H7 (cell line): ENCODE measurements at regions not wholly inside any gene's neighbourhood (a gene's known extent, or its start where the extent isn't known, plus 50 kb on each side); places are given as distances from the start of the nearest gene placed in this dataset.
"Not testable (repeated sequence)": the region's sequence is repeated elsewhere in the genome, so short reads cannot be mapped to it uniquely, and the experiment has no call there.

Source experiments
- DNase-seq: peaks from one replicate; pipeline ENCODE4 v3.0.0; 2012
- H3K27me3 ChIP-seq: 2 replicates; pipeline ENCODE4 v1.6.0; 2011; ENCODE audit warnings: mild to moderate bottlenecking, low read length; ENCODE audit not compliant: control insufficient read depth, insufficient read depth
- H3K36me3 ChIP-seq: replicated peaks from 2 replicates; pipeline ENCODE4 v1.5.1; 2011; ENCODE audit warnings: low read length; ENCODE audit not compliant: control insufficient read depth, insufficient read depth
- H3K4me3 ChIP-seq: 2 replicates; pipeline ENCODE4 v1.5.1; 2011; ENCODE audit warnings: low read depth, mild to moderate bottlenecking, control low read depth, low read length, moderate library complexity; ENCODE audit not compliant: insufficient read depth

GRCh38 chr11:129503646-129504045 lies 128.0 kb downstream of the BARX2 start:
- DNase-seq = no peak
- H3K36me3 ChIP-seq = no peaks in the 10 kb centered on the region
- H3K27me3 ChIP-seq = no peaks in the 10 kb centered on the region

GRCh38 chr11:129505266-129505665 lies 129.6 kb downstream of the BARX2 start:
- DNase-seq = no peak
- no peaks in the 10 kb centered on the region for H3K36me3 ChIP-seq
- H3K27me3 ChIP-seq = no peaks in the 10 kb centered on the region
- no peak overlapping the region for H3K4me3 ChIP-seq

More at GRCh38 chr11:129503646-129504045, 128.0 kb downstream of the BARX2 start:
- H3K4me3 ChIP-seq = no peak overlapping the region

DNA sequence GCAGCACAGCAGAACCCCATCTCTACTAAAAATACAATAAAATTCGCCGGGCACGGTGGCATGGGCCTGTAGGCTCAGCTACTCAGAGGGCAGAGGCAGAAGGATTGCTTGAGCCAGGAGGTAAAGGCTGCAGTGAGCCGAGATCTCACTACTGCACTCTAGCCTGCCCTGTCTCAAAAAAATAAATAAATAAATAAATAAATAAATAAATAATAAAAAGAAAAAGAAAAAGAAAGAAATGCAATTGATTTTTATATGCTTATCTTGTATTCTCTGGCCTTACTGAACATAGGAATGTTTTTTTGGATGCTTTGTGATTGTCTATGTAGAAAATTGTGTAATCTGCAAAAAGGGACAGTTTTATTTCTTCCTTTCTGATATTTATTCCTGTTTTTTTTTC lies 132.5 kb downstream of the BARX2 start:
- no peak overlapping the region for H3K4me3 ChIP-seq
- no peaks in the 10 kb centered on the region for H3K36me3 ChIP-seq
- H3K27me3 ChIP-seq = no peaks in the 10 kb centered on the region
- DNase-seq = no peak

DNA sequence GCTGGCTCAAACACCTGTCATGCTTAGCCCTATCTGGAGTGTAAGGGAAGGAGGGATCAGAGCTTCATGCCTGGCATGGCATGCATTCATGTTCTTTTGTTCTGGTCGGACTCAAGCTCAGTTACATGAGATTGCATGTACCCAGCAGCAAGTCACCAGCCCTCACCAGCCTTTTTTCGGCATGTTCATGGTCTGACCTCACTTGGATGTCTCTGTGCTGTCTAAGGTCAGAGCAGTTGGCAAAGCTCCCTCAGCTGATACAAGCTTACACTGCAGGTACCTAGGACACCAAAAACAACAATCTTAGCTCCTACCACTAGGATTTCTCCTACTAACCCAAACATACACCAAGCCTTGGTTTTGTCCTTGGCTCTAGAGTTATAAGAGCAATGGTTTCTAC lies 152.6 kb downstream of the BARX2 start:
- no peak for DNase-seq
- H3K4me3 ChIP-seq = no peak overlapping the region
- H3K27me3 ChIP-seq = no peaks in the 10 kb centered on the region
- H3K36me3 ChIP-seq = no peaks in the 10 kb centered on the region

DNA sequence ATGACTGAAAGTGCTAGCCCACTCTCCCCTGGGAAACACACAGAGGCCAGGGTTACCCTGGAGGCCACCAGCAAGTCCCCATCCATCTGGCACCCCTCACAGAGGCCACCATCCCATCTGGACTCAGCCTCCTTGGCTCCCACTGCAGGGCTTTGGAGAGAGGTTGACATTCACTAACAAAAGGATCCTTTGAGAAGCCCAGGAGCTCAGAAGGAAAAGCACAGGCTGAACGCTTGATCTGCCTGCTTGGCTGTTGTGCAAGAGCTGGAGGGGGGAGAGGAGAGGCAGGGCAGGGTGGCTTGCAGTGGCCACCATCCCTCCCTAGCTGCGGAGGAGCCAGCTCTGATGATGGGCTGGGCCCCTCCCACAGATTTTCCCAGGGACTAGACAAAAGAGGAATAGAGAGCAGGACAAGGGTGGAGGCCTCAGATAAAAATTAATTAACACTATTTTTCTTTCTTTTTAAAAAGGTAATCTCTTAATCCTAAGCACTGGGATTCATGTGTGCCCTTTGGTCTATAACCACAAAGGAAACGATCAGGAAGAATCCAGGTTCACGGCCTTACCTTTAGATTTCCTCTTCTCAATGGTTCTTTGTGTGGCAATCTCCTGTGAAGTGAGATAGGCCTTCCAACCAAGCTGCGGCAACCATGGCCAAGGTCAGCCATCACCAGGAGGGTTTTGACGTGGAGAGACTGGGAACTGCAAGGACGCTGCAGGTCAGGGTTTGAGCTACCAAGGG lies 154.7 kb downstream of the BARX2 start:
- no peak for DNase-seq
- Histone ChIP-seq H3K27me3 (no peaks in the 10 kb centered on the region), H3K4me3 (no peak overlapping the region), H3K36me3 (no peaks in the 10 kb centered on the region)

GRCh38 chr11:129533395-129533794 lies 157.7 kb downstream of the BARX2 start:
- no peaks in the 10 kb centered on the region for H3K36me3 ChIP-seq
- no peak overlapping the region for H3K4me3 ChIP-seq
- no peaks in the 10 kb centered on the region for H3K27me3 ChIP-seq
- DNase-seq = no peak

DNA sequence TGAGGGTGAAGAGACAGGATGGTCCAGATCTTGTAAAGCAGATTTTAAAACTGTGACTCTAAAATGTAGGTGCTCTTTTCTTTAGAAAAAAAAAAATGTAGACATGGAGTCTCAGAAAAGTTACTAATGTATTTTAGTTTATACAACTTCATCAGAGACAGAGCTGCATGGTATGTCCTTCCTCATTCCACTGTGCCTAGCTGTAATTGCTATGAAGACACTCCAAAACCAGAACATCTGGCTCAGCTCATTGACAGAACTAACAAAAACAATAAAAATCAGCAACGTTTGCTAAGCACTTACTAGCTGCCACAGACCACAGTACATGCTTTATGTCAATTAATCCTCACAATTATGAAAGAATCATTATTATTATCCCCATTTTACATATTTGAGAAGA lies 160.7 kb downstream of the BARX2 start:
- no peak overlapping the region for H3K4me3 ChIP-seq
- H3K27me3 ChIP-seq = no peaks in the 10 kb centered on the region
- no peak for DNase-seq
- H3K36me3 ChIP-seq = no peaks in the 10 kb centered on the region

- Histone ChIP-seq H3K36me3 (no peaks in the 10 kb centered on the region), H3K27me3 (no peaks in the 10 kb centered on the region), H3K4me3 (no peak overlapping the region)
- no peak for DNase-seq
These were observed 162.7 kb downstream of the BARX2 start for GRCh38 chr11:129538323-129538722.

- no peak for DNase-seq
These were observed 168.1 kb downstream of the BARX2 start for GRCh38 chr11:129543515-129544290.

GRCh38 chr11:129544691-129545090 lies 169.0 kb downstream of the BARX2 start:
- Histone ChIP-seq H3K27me3 (no peaks in the 10 kb centered on the region), H3K4me3 (no peak overlapping the region), H3K36me3 (no peaks in the 10 kb centered on the region)
- DNase-seq = no peak

More at GRCh38 chr11:129543515-129544290, 168.1 kb downstream of the BARX2 start:
- Histone ChIP-seq H3K27me3 (no peaks in the 10 kb centered on the region), H3K4me3 (no peak overlapping the region), H3K36me3 (no peaks in the 10 kb centered on the region)

GRCh38 chr11:129546266-129546665 lies 170.6 kb downstream of the BARX2 start:
- no peak for DNase-seq
- H3K27me3 ChIP-seq = no peaks in the 10 kb centered on the region
- H3K4me3 ChIP-seq = no peak overlapping the region
- H3K36me3 ChIP-seq = no peaks in the 10 kb centered on the region

- Histone ChIP-seq H3K4me3 (no peak overlapping the region), H3K36me3 (no peaks in the 10 kb centered on the region), H3K27me3 (no peaks in the 10 kb centered on the region)
- DNase-seq = no peak
These were observed 181.8 kb downstream of the BARX2 start for GRCh38 chr11:129557421-129557820.

DNA sequence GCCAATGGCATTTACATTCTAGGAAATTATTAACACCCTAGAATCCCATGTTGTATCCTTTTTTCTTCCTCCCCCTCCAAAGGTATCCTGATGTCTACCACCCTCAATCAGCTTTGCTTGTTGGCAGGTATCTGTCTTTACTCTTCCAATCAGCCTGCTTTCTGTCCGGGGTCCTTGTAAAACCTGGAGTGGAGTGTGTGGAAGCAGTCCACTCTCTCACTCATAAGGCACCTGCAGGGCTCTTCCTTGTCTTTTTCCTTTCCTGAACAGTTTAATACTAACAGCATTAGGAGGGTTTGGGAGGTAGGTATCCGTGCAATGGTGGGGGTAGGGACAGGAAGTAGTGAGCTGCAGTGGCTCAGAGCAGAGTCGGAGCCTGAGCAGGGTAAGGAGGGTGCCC lies 193.4 kb downstream of the BARX2 start:
- DNase-seq = no peak
- H3K27me3 ChIP-seq = no peaks in the 10 kb centered on the region
- no peaks in the 10 kb centered on the region for H3K36me3 ChIP-seq
- no peak overlapping the region for H3K4me3 ChIP-seq

- H3K4me3 ChIP-seq, H3K36me3 ChIP-seq, H3K27me3 ChIP-seq, DNase-seq: not testable (repeated sequence)
These were observed 197.0 kb downstream of the BARX2 start for GRCh38 chr11:129572667-129573066.

- Histone ChIP-seq H3K4me3 (no peak overlapping the region), H3K36me3 (no peaks in the 10 kb centered on the region), H3K27me3 (no peaks in the 10 kb centered on the region)
- DNase-seq = no peak
These were observed 197.5 kb downstream of the BARX2 start for GRCh38 chr11:129573161-129573560.
